IMR-90 (cell line): ENCODE measurements at regions not wholly inside any gene's neighbourhood (a gene's known extent, or its start where the extent isn't known, plus 50 kb on each side); places are given as distances from the start of the nearest gene placed in this dataset.

ENCODE experiments used
- ATAC-seq: fragments of 200-7000 bp; cut with Tn5 transposase; 2 replicates; pipeline ENCODE4 v1.9.1; 2020; ENCODE audit warnings: low read depth, mild to moderate bottlenecking, moderate library complexity
- BruUV-seq: library from RNA; stranded (reverse); fragments of 400-500 nt; replicated peaks from 2 replicates; lab custom pipeline; 2021; lab: Mats Ljungman, UMichigan
- CTCF ChIA-PET: fragments of 300-600 bp; formaldehyde crosslinking; extraction: SDS; loops from one replicate; lab custom pipeline; 2021; ENCODE audit warnings: antibody characterized with exemption; lab: Yijun Ruan, JAX
- POLR2A ChIA-PET: fragments of 300-600 bp; sonication (Branson Sonifier 250); formaldehyde crosslinking; loops from one replicate; lab custom pipeline; 2022; ENCODE audit warnings: antibody characterized with exemption; ENCODE audit not compliant: unreplicated experiment; lab: Charles Lee
- DNase-seq: peaks from one replicate; pipeline ENCODE4 v3.0.0; 2013
- H2AFZ ChIP-seq: replicated peaks from 2 replicates; pipeline ENCODE3; 2013; ENCODE audit warnings: low read length, mild to moderate bottlenecking; ENCODE audit not compliant: poor library complexity
- H2AK5ac ChIP-seq: 2 replicates; pipeline ENCODE4 v1.6.1; 2013; ENCODE audit warnings: low read depth, low read length, inconsistent platforms
- H2AK9ac ChIP-seq: replicated peaks from 2 replicates; pipeline ENCODE3; 2013; ENCODE audit warnings: mild to moderate bottlenecking, low read depth, low read length, moderate library complexity; ENCODE audit not compliant: poor library complexity
- H2BK120ac ChIP-seq: 2 replicates; pipeline ENCODE4 v1.6.1; 2013; ENCODE audit warnings: low read depth, low read length, inconsistent platforms
- H2BK15ac ChIP-seq: 3 replicates; pipeline ENCODE4 v1.6.1; 2013; ENCODE audit warnings: low read depth, low read length, inconsistent platforms
- H2BK20ac ChIP-seq: 2 replicates; pipeline ENCODE4 v1.6.1; 2013; ENCODE audit warnings: low read depth, mild to moderate bottlenecking, inconsistent platforms, low read length, moderate library complexity
- H2BK5ac ChIP-seq: 2 replicates; pipeline ENCODE4 v1.6.1; 2013; ENCODE audit warnings: mild to moderate bottlenecking, low read depth, low read length, inconsistent platforms; ENCODE audit not compliant: poor library complexity, severe bottlenecking
- H3K14ac ChIP-seq: replicated peaks from 2 replicates; pipeline ENCODE4 v1.6.1; 2013; ENCODE audit warnings: low read depth, low read length, inconsistent platforms
- H3K18ac ChIP-seq: 2 replicates; pipeline ENCODE4 v1.6.1; 2013; ENCODE audit warnings: low read depth, low read length, control low read depth
- H3K23ac ChIP-seq: 2 replicates; pipeline ENCODE4 v1.6.1; 2013; ENCODE audit warnings: low read depth, low read length, inconsistent platforms
- H3K27ac ChIP-seq: 2 replicates; pipeline ENCODE4 v1.5.1; 2013; ENCODE audit warnings: mild to moderate bottlenecking, control low read depth, low read length; ENCODE audit not compliant: insufficient read depth
- H3K27me3 ChIP-seq: 2 replicates; pipeline ENCODE4 v1.6.1; 2013; ENCODE audit warnings: low read length; ENCODE audit not compliant: control insufficient read depth, insufficient read depth
- H3K36me3 ChIP-seq: 2 replicates; pipeline ENCODE4 v1.6.1; 2013; ENCODE audit warnings: low read length, mixed read lengths; ENCODE audit not compliant: control insufficient read depth, insufficient read depth
- H3K4ac ChIP-seq: 2 replicates; pipeline ENCODE4 v1.6.1; 2013; ENCODE audit warnings: low read depth, low read length, inconsistent platforms
- H3K4me1 ChIP-seq: 2 replicates; pipeline ENCODE4 v1.6.1; 2013; ENCODE audit warnings: low read length, mixed read lengths; ENCODE audit not compliant: control insufficient read depth, insufficient read depth
- H3K4me2 ChIP-seq: 2 replicates; pipeline ENCODE4 v1.6.1; 2013; ENCODE audit warnings: low read depth, mild to moderate bottlenecking, control low read depth, low read length, moderate library complexity
- H3K4me3 ChIP-seq: 2 replicates; pipeline ENCODE4 v1.5.1; 2013; ENCODE audit warnings: low read depth, mild to moderate bottlenecking, control low read depth, low read length, moderate library complexity; ENCODE audit not compliant: insufficient read depth
- H3K56ac ChIP-seq: 2 replicates; pipeline ENCODE4 v1.6.1; 2013; ENCODE audit warnings: low read length, inconsistent platforms; ENCODE audit not compliant: insufficient read depth; ENCODE audit errors: extremely low read depth
- H3K79me1 ChIP-seq, 2 experiments: 2 replicates each; pipeline ENCODE4 v1.6.1; 2013; ENCODE audit warnings: low read length in 2 of 2, inconsistent platforms in 1 of 2, low read depth in 1 of 2
- H3K9ac ChIP-seq: 2 replicates; pipeline ENCODE4 v1.6.1; 2013; ENCODE audit warnings: low read depth, low read length, control low read depth
- H3K9me1 ChIP-seq: 2 replicates; pipeline ENCODE4 v1.6.1; 2013; ENCODE audit warnings: low read length, inconsistent platforms; ENCODE audit not compliant: insufficient read depth
- H3K9me3 ChIP-seq: 2 replicates; pipeline ENCODE4 v1.6.1; 2013; ENCODE audit warnings: low read length; ENCODE audit not compliant: control insufficient read depth, insufficient read depth
- H4K20me1 ChIP-seq: 2 replicates; pipeline ENCODE4 v1.6.1; 2013; ENCODE audit warnings: low read length, inconsistent platforms; ENCODE audit not compliant: insufficient read depth
- H4K5ac ChIP-seq: 2 replicates; pipeline ENCODE4 v1.6.1; 2013; ENCODE audit warnings: mild to moderate bottlenecking, low read depth, low read length, control low read depth
- H4K8ac ChIP-seq, 2 experiments: 2 replicates each; pipeline ENCODE4 v1.6.1; 2013; ENCODE audit warnings: low read depth in 2 of 2, low read length in 2 of 2, control low read depth in 1 of 2, inconsistent platforms in 1 of 2
- H4K91ac ChIP-seq: 2 replicates; pipeline ENCODE4 v1.6.1; 2013; ENCODE audit warnings: low read depth, low read length, inconsistent platforms; ENCODE audit not compliant: insufficient read depth
- BHLHE40 ChIP-seq: fragments of 150-350 bp; IDR thresholded peaks from 2 replicates; pipeline ENCODE4 v1.6.1; 2016; ENCODE audit warnings: mild to moderate bottlenecking, low read depth, low read length
- MAZ ChIP-seq: IDR thresholded peaks from 2 replicates; pipeline ENCODE4 v1.6.1; 2012; ENCODE audit warnings: low read depth, mild to moderate bottlenecking, low read length, improper control_type of control experiment, moderate library complexity, borderline replicate concordance
- USF2 ChIP-seq: fragments of 150-350 bp; IDR thresholded peaks from 2 replicates; pipeline ENCODE4 v1.6.1; 2017; ENCODE audit warnings: mild to moderate bottlenecking, antibody characterized with exemption, low read length, low read depth
- WGBS, 2 experiments: methylation state at CpG; one replicate each; pipeline versions ENCODE4 v1.1.5 to v1.1.7; 2013; ENCODE audit warnings: missing lambda C conversion rate in 2 of 2; ENCODE audit not compliant: insufficient read length in 1 of 2; ENCODE audit errors: extremely low coverage in 2 of 2; 5-methylcytosine and 5-hydroxymethylcytosine counted together
- dilution Hi-C: fragments of 300-500 bp; cut with HindIII; formaldehyde crosslinking; loops from one replicate; pipeline ENCODE4 v1.14.3; 2018; ENCODE audit warnings: low sequenced_read_pairs; ENCODE audit not compliant: unreplicated experiment
- in situ Hi-C: fragments of 300-500 bp; cut with MboI; formaldehyde crosslinking; loops from 3 replicates; pipeline ENCODE4 v1.14.3; 2019; ENCODE audit warnings: low sequenced_read_pairs, inconsistent platforms, mixed read lengths
- intact Hi-C: fragments of 100-400 bp; cut with micrococcal nuclease; formaldehyde crosslinking; loops from 2 replicates; pipeline ENCODE4 v1.10.0; 2022

- Histone ChIP-seq H4K8ac (no peak overlapping the region), H2AFZ (no peak overlapping the region), H3K9me1 (no peaks in the 10 kb centered on the region), H2AK5ac (no peak overlapping the region), H2BK20ac (no peak overlapping the region), H3K14ac (no peak overlapping the region), H3K4me1 (no peaks in the 10 kb centered on the region), H3K18ac (no peak overlapping the region), H3K9ac (no peak overlapping the region), H4K91ac (no peak overlapping the region), H3K4me2 (no peak overlapping the region), H2BK15ac (no peak overlapping the region), H4K20me1 (no peaks in the 10 kb centered on the region), H3K9me3 (peaks cover 43% of the 10 kb centered on the region), H3K27ac (no peak overlapping the region), H2BK5ac (no peak overlapping the region), H3K56ac (no peak overlapping the region), H4K5ac (no peak overlapping the region), H3K4ac (no peak overlapping the region), H3K36me3 (no peaks in the 10 kb centered on the region), H2AK9ac (no peak overlapping the region), H2BK120ac (no peak overlapping the region), H3K79me1 (no peaks in the 10 kb centered on the region), H3K23ac (no peak overlapping the region), H3K27me3 (no peaks in the 10 kb centered on the region), H3K4me3 (no peak overlapping the region)
- ChIA-PET CTCF (no interaction called here), POLR2A (no interaction called here)
- dilution Hi-C loops, result no loop called here
- 37% methylated on average over 11 of the region's 14 CpGs; no CpG with 5 or more reads in 1 of the 2 experiments for WGBS, 2 experiments
- DNase-seq (no peak), ATAC-seq (no peak)
- no TSS peak for BruUV-seq
- in situ Hi-C loops, result no loop called here
- TF ChIP-seq MAZ, result no peak
- TF ChIP-seq USF2, result no peak
- no peak for TF ChIP-seq BHLHE40
- intact Hi-C loops, result no loop called here
Measured at GRCh38 chr10:131831561-131831960, 69.2 kb upstream of the PPP2R2D start.
